ENCODE measurements at regions not wholly inside any gene's neighbourhood (a gene's known extent, or its start where the extent isn't known, plus 50 kb on each side); places are given as distances from the start of the nearest gene placed in this dataset.

- DNase-seq, result no peak
Measured at GRCh38 chr16:73170612-73171038, 122.7 kb upstream of the ZFHX3 start.

GRCh38 chr16:73166947-73167550, 119.1 kb upstream of the ZFHX3 start:
- DNase-seq, result no peak

GRCh38 chr16:73166441-73166851, 118.5 kb upstream of the ZFHX3 start:
- DNase-seq, result no peak

GRCh38 chr16:73163238-73163815, 115.4 kb upstream of the ZFHX3 start:
- DNase-seq, result no peak

- DNase-seq, result no peak
Measured at GRCh38 chr16:73161977-73162376, 114.0 kb upstream of the ZFHX3 start.

- DNase-seq, result no peak
Measured at GRCh38 chr16:73159296-73159695, 111.4 kb upstream of the ZFHX3 start.

- no peak for DNase-seq
Measured at GRCh38 chr16:73157861-73158260, 109.9 kb upstream of the ZFHX3 start.

- DNase-seq, result no peak
Measured at GRCh38 chr16:73154063-73154870, 106.3 kb upstream of the ZFHX3 start.

- peak; percentile 16 for DNase-seq
Measured at GRCh38 chr16:73152386-73153125, 104.6 kb upstream of the ZFHX3 start.

- no peak for DNase-seq
Measured at GRCh38 chr16:73151941-73152340, 104.0 kb upstream of the ZFHX3 start.

GRCh38 chr16:73151225-73151624, 103.3 kb upstream of the ZFHX3 start:
- no peak for DNase-seq

GRCh38 chr16:73150786-73151185, 102.9 kb upstream of the ZFHX3 start:
- DNase-seq, result no peak

GRCh38 chr16:73149334-73149733, 101.4 kb upstream of the ZFHX3 start:
- peak; percentile 29 for DNase-seq

- no peak for DNase-seq
Measured at GRCh38 chr16:73147958-73148357, 100.0 kb upstream of the ZFHX3 start.

- DNase-seq, result no peak
Measured at GRCh38 chr16:73145166-73145880, 97.4 kb upstream of the ZFHX3 start.

GRCh38 chr16:73143576-73144422, 95.9 kb upstream of the ZFHX3 start:
- DNase-seq, result no peak

GRCh38 chr16:73143002-73143401, 95.1 kb upstream of the ZFHX3 start:
- no peak for DNase-seq

GRCh38 chr16:73142053-73142854, 94.3 kb upstream of the ZFHX3 start:
- no peak for DNase-seq

- no peak for DNase-seq
Measured at GRCh38 chr16:73140929-73141328, 93.0 kb upstream of the ZFHX3 start.

GRCh38 chr16:73131156-73131862, 83.4 kb upstream of the ZFHX3 start:
- DNase-seq, result no peak

Measured in NCI-H1092 treated with DMSO at 0.1 percent for 48 hours (cell line).